NT2/D1 (cell line): ENCODE measurements at regions not wholly inside any gene's neighbourhood (a gene's known extent, or its start where the extent isn't known, plus 50 kb on each side); places are given as distances from the start of the nearest gene placed in this dataset.
A peak's percentile ranks its signal among the peaks of the same experiment; 100 is the strongest.

Experiments used
- DNase-seq: peaks from one replicate; pipeline ENCODE4 v3.0.0-alpha.2; 2011; ENCODE audit warnings: low read depth, low spot score
- H3K27me3 ChIP-seq: 2 replicates; pipeline ENCODE4 v1.6.0; 2011; ENCODE audit warnings: mild to moderate bottlenecking; ENCODE audit not compliant: insufficient read length, insufficient read depth
- H3K36me3 ChIP-seq: 2 replicates; pipeline ENCODE4 v1.6.1; 2011; ENCODE audit warnings: mild to moderate bottlenecking, low read length, mixed read lengths; ENCODE audit not compliant: insufficient read depth, insufficient read length
- H3K4me1 ChIP-seq: 2 replicates; pipeline ENCODE4 v1.5.1; 2011; ENCODE audit not compliant: insufficient read depth, insufficient read length
- H3K4me3 ChIP-seq: 2 replicates; pipeline ENCODE4 v1.5.1; 2011; ENCODE audit warnings: low read depth; ENCODE audit not compliant: insufficient read length
- H3K9ac ChIP-seq: 2 replicates; pipeline ENCODE4 v1.6.0; 2011; ENCODE audit warnings: low read depth; ENCODE audit not compliant: insufficient read length
- H3K9me3 ChIP-seq: 2 replicates; pipeline ENCODE4 v1.5.1; 2011; ENCODE audit warnings: mild to moderate bottlenecking, low read length; ENCODE audit not compliant: insufficient read depth
- SUZ12 ChIP-seq: IDR thresholded peaks from 2 replicates; pipeline ENCODE4 v1.6.1; 2011; ENCODE audit not compliant: insufficient read length, insufficient read depth; ENCODE audit errors: extremely low read depth
- YY1 ChIP-seq: IDR thresholded peaks from 2 replicates; pipeline ENCODE4 v1.6.1; 2011; ENCODE audit not compliant: insufficient read length, insufficient read depth
- ZNF274 ChIP-seq: IDR thresholded peaks from 2 replicates; pipeline ENCODE4 v1.6.1; 2011; ENCODE audit warnings: mild to moderate bottlenecking, low read depth, low read length

GRCh38 chr2:40043641-40044040 is 264.6 kb upstream of the THUMPD2 start:
- Histone ChIP-seq H3K4me3 (no peak overlapping the region), H3K9ac (no peak overlapping the region), H3K4me1 (no peaks in the 10 kb centered on the region), H3K27me3 (no peaks in the 10 kb centered on the region), H3K9me3 (no peaks in the 10 kb centered on the region), H3K36me3 (no peaks in the 10 kb centered on the region)
- TF ChIP-seq YY1: no peak
- no peak for TF ChIP-seq SUZ12
- no peak for TF ChIP-seq ZNF274
- peak; percentile 15 for DNase-seq

GRCh38 chr2:40043191-40043590 is 264.1 kb upstream of the THUMPD2 start:
- TF ChIP-seq YY1 (no peak), ZNF274 (no peak), SUZ12 (no peak)
- DNase-seq: no peak
- Histone ChIP-seq H3K27me3 (no peaks in the 10 kb centered on the region), H3K4me1 (no peaks in the 10 kb centered on the region), H3K9me3 (no peaks in the 10 kb centered on the region), H3K36me3 (no peaks in the 10 kb centered on the region), H3K9ac (no peak overlapping the region), H3K4me3 (no peak overlapping the region)

GRCh38 chr2:40041422-40042382 is 262.6 kb upstream of the THUMPD2 start:
- no peaks in the 10 kb centered on the region for H3K9me3 ChIP-seq
- H3K27me3 ChIP-seq: no peaks in the 10 kb centered on the region
- H3K4me3 ChIP-seq: no peak overlapping the region
- no peak overlapping the region for H3K9ac ChIP-seq
- TF ChIP-seq YY1 (no peak), ZNF274 (no peak), SUZ12 (no peak)
- no peaks in the 10 kb centered on the region for H3K36me3 ChIP-seq
- H3K4me1 ChIP-seq: no peaks in the 10 kb centered on the region
- no peak for DNase-seq

- H3K36me3 ChIP-seq: no peaks in the 10 kb centered on the region
- no peaks in the 10 kb centered on the region for H3K27me3 ChIP-seq
- no peaks in the 10 kb centered on the region for H3K4me1 ChIP-seq
- TF ChIP-seq SUZ12 (no peak), YY1 (no peak)
- H3K9me3 ChIP-seq: no peaks in the 10 kb centered on the region
- DNase-seq: no peak
- H3K4me3 ChIP-seq: no peak overlapping the region
- H3K9ac ChIP-seq: no peak overlapping the region
These were observed 260.5 kb upstream of the THUMPD2 start for GRCh38 chr2:40039549-40039948.

GRCh38 chr2:40038646-40039045 is 259.6 kb upstream of the THUMPD2 start:
- Histone ChIP-seq H3K9me3 (peaks cover 6% of the 10 kb centered on the region; the same call in 1 of the 2 replicates), H3K9ac (no peak overlapping the region), H3K4me1 (no peaks in the 10 kb centered on the region), H3K27me3 (no peaks in the 10 kb centered on the region), H3K36me3 (no peaks in the 10 kb centered on the region), H3K4me3 (no peak overlapping the region)
- TF ChIP-seq SUZ12 (no peak), YY1 (no peak), ZNF274 (no peak)
- no peak for DNase-seq

- Histone ChIP-seq H3K9ac (no peak overlapping the region), H3K9me3 (peaks cover 6% of the 10 kb centered on the region; the same call in 1 of the 2 replicates), H3K36me3 (no peaks in the 10 kb centered on the region), H3K4me1 (no peaks in the 10 kb centered on the region), H3K4me3 (no peak overlapping the region), H3K27me3 (no peaks in the 10 kb centered on the region)
- no peak for TF ChIP-seq ZNF274
- no peak for TF ChIP-seq YY1
- TF ChIP-seq SUZ12: no peak
- DNase-seq: no peak
These were observed 258.2 kb upstream of the THUMPD2 start for GRCh38 chr2:40037303-40037702.

DNA sequence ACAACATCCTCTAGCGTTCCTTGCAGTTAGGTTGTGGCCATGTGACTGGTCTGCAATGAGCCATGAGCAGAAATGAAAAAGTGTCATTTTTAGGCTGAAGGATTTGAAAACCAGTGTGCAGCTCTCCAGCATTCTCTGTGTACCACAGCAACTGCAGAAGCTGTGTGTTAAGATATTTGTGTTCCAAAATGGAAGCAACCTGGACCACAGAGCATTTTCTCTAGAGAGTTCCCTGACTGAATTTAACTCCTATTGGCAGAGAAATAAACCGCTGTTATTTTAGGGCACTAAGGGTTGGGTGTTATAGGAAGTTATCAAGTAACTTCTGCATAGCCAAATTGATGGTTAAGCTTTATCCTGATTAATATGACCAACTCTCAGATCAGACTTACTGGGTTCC is 257.2 kb upstream of the THUMPD2 start:
- Histone ChIP-seq H3K36me3 (no peaks in the 10 kb centered on the region), H3K9me3 (peaks cover 6% of the 10 kb centered on the region; the same call in 1 of the 2 replicates), H3K4me1 (no peaks in the 10 kb centered on the region), H3K9ac (no peak overlapping the region), H3K27me3 (no peaks in the 10 kb centered on the region), H3K4me3 (no peak overlapping the region)
- TF ChIP-seq SUZ12: no peak
- no peak for TF ChIP-seq YY1
- no peak for TF ChIP-seq ZNF274
- no peak for DNase-seq
